ENCODE measurements at regions not wholly inside any gene's neighbourhood (a gene's known extent, or its start where the extent isn't known, plus 50 kb on each side); places are given as distances from the start of the nearest gene placed in this dataset.

- TF ChIP-seq POLR2AphosphoS5 (IDR thresholded peaks at IDR 0.05; ENCODE audit: low read depth, low read length) (no peak), POLR2A (IDR thresholded peaks at IDR 0.05; ENCODE audit: low read depth, low read length) (no peak), TAF1 (IDR thresholded peaks at IDR 0.05; ENCODE audit: borderline replicate concordance, low read depth, low read length) (no peak)
Measured at GRCh38 chr13:103514619-103515018, 448.4 kb upstream of the SLC10A2 start.

All from GM12892 (cell line).